SK-N-SH (cell line): ENCODE measurements at regions not wholly inside any gene's neighbourhood (a gene's known extent, or its start where the extent isn't known, plus 50 kb on each side); places are given as distances from the start of the nearest gene placed in this dataset.
"Not testable (repeated sequence)": the region's sequence is repeated elsewhere in the genome, so short reads cannot be mapped to it uniquely, and the experiment has no call there.

Source experiments
- CTCF ChIA-PET: fragments of 300-600, 350-600 bp; formaldehyde crosslinking; extraction: SDS; loops from one replicate; lab custom pipeline; 2021; lab: Yijun Ruan, JAX
- POLR2A ChIA-PET: fragments of 350-600 bp; sonication (Branson Sonifier 250); formaldehyde crosslinking; extraction: SDS; loops from one replicate; lab custom pipeline; 2020; ENCODE audit warnings: antibody characterized with exemption, inconsistent platforms; lab: Yijun Ruan, JAX
- DNase-seq: peaks from one replicate; pipeline ENCODE4 v3.0.0; 2012
- H2AFZ ChIP-seq: fragments of 200-600 bp; sonication (generic); 2 replicates; pipeline ENCODE4 v1.8.1; 2016; ENCODE audit warnings: antibody characterized with exemption, mild to moderate bottlenecking, low read depth
- H3F3A ChIP-seq: fragments of 200-600 bp; sonication (generic); replicated peaks from 2 replicates; pipeline ENCODE3; 2016; ENCODE audit warnings: antibody characterized with exemption, mild to moderate bottlenecking; ENCODE audit not compliant: insufficient read depth
- H3K27ac ChIP-seq, 2 experiments: fragments of 200-500 bp in 1 of 2; fragments of 200-600 bp in 1 of 2; sonication (Bioruptor generic) in 1 of 2; sonication (generic), shearing (Covaris generic) in 1 of 2; 2 replicates each; pipeline versions ENCODE4 v1.5.1 to v1.6.1; 2014 to 2016; ENCODE audit warnings: low read depth in 2 of 2, inconsistent platforms in 1 of 2, low read length in 1 of 2, mild to moderate bottlenecking in 1 of 2, mixed read lengths in 1 of 2
- H3K27me3 ChIP-seq: fragments of 200-600 bp; sonication (generic), shearing (Covaris generic); 2 replicates; pipeline ENCODE4 v1.6.1; 2016; ENCODE audit warnings: mixed run types; ENCODE audit not compliant: insufficient read depth
- H3K36me3 ChIP-seq, 2 experiments: fragments of 200-500 bp in 1 of 2; fragments of 200-600 bp in 1 of 2; sonication (Bioruptor generic) in 1 of 2; sonication (generic) in 1 of 2; replicated peaks in 1 of 2; 2 replicates each; pipeline versions ENCODE3 to v1.5.1; 2014 to 2016; ENCODE audit warnings: low read length in 1 of 2, mild to moderate bottlenecking in 1 of 2; ENCODE audit not compliant: insufficient read depth in 2 of 2, control insufficient read depth in 1 of 2
- H3K4me1 ChIP-seq, 2 experiments: fragments of 200-500 bp in 1 of 2; fragments of 200-600 bp in 1 of 2; sonication (Bioruptor generic) in 1 of 2; sonication (generic), shearing (Covaris generic) in 1 of 2; 2 replicates each; pipeline versions ENCODE4 v1.5.1 to v1.6.1; 2014 to 2016; ENCODE audit warnings: low read depth in 1 of 2, low read length in 1 of 2, mixed run types in 1 of 2; ENCODE audit not compliant: insufficient read depth in 2 of 2, control insufficient read depth in 1 of 2
- H3K4me2 ChIP-seq: fragments of 200-600 bp; sonication (generic), shearing (Covaris generic); 2 replicates; pipeline ENCODE4 v1.6.1; 2017; ENCODE audit warnings: mixed run types
- H3K4me3 ChIP-seq, 2 experiments: fragments of 200-500 bp in 1 of 2; fragments of 200-600 bp in 1 of 2; sonication (Bioruptor generic) in 1 of 2; sonication (generic), shearing (Covaris generic) in 1 of 2; 2 replicates each; pipeline versions ENCODE4 v1.5.1 to v1.8.1; 2014 to 2016; ENCODE audit warnings: low read depth in 2 of 2, inconsistent platforms in 1 of 2, low read length in 1 of 2, mild to moderate bottlenecking in 1 of 2, mixed read lengths in 1 of 2, moderate library complexity in 1 of 2
- H3K79me2 ChIP-seq: fragments of 200-600 bp; sonication (generic); 2 replicates; pipeline ENCODE4 v1.8.1; 2017; ENCODE audit warnings: mild to moderate bottlenecking; ENCODE audit not compliant: insufficient read depth
- H3K9ac ChIP-seq: fragments of 200-600 bp; sonication (generic); 2 replicates; pipeline ENCODE4 v1.6.1; 2017; ENCODE audit warnings: mixed run types
- H3K9me2 ChIP-seq: fragments of 200-600 bp; sonication (generic); 2 replicates; pipeline ENCODE4 v1.6.1; 2017; ENCODE audit warnings: mixed run types
- H3K9me3 ChIP-seq: fragments of 200-600 bp; sonication (generic); 2 replicates; pipeline ENCODE4 v1.6.1; 2017; ENCODE audit warnings: mixed run types, mild to moderate bottlenecking, moderate library complexity
- H4K20me1 ChIP-seq: fragments of 200-600 bp; sonication (generic); 2 replicates; pipeline ENCODE4 v1.6.1; 2017; ENCODE audit warnings: mild to moderate bottlenecking, mixed run types; ENCODE audit not compliant: insufficient read depth
- EP300 ChIP-seq, 2 experiments: IDR thresholded peaks; 2 replicates each; pipeline versions ENCODE4 v1.4.0 to v1.6.1; 2012; ENCODE audit warnings: borderline replicate concordance in 1 of 2, low read depth in 1 of 2, low read length in 1 of 2
- EZH2phosphoT487 ChIP-seq: fragments of 200-600 bp; sonication (generic); IDR thresholded peaks from 2 replicates; pipeline ENCODE4 v1.6.1; 2017; ENCODE audit warnings: low read depth, mixed run types, mild to moderate bottlenecking, antibody characterized with exemption, moderate library complexity, borderline replicate concordance
- FOXJ3 ChIP-seq: sonication (generic); formaldehyde crosslinking; IDR thresholded peaks from 2 replicates; pipeline ENCODE4 v1.5.1; 2020; ENCODE audit warnings: mild to moderate bottlenecking, missing genetic modification reagents
- GABPA ChIP-seq: IDR thresholded peaks from 2 replicates; pipeline ENCODE4 v1.4.0; 2012; ENCODE audit warnings: low read depth, mild to moderate bottlenecking
- NRF1 ChIP-seq: IDR thresholded peaks from 2 replicates; pipeline ENCODE4 v1.6.1; 2012; ENCODE audit warnings: low read depth, mild to moderate bottlenecking, low read length
- POLR2AphosphoS5 ChIP-seq: IDR thresholded peaks from 2 replicates; pipeline ENCODE4 v1.6.1; 2012; ENCODE audit warnings: low read depth, low read length
- RAD21 ChIP-seq: IDR thresholded peaks from 2 replicates; pipeline ENCODE4 v1.6.1; 2012; ENCODE audit warnings: mild to moderate bottlenecking, low read length
- RCOR1 ChIP-seq: fragments of 150-350 bp; IDR thresholded peaks from 2 replicates; pipeline ENCODE4 v1.6.1; 2017; ENCODE audit warnings: antibody characterized with exemption, low read length
- ZBTB33 ChIP-seq: IDR thresholded peaks from 2 replicates; pipeline ENCODE4 v1.4.0; 2012; ENCODE audit warnings: low read depth, borderline replicate concordance
- WGBS: methylation state at CpG from one replicate; pipeline ENCODE4 v1.1.6; 2017; ENCODE audit warnings: low lambda C conversion rate; 5-methylcytosine and 5-hydroxymethylcytosine counted together

- H3F3A ChIP-seq: no peaks in the 10 kb centered on the region
- no peaks in the 10 kb centered on the region for H3K9me3 ChIP-seq
- POLR2A ChIA-PET: no interaction called here
- H3K27ac ChIP-seq: no peak overlapping the region
- H3K4me3 ChIP-seq: no peak overlapping the region
- TF ChIP-seq RAD21 (no peak), NRF1 (no peak), FOXJ3 (CRISPR knock-in tag) (no peak), EP300 (IDR thresholded peaks at IDR 0.05; ENCODE audit: borderline replicate concordance in 1 of 2, low read depth in 1 of 2, low read length in 1 of 2) (no peak), POLR2AphosphoS5 (no peak)
- no peaks in the 10 kb centered on the region for H4K20me1 ChIP-seq
- H2AFZ ChIP-seq: no peak overlapping the region
- H3K4me2 ChIP-seq: no peak overlapping the region
- CTCF ChIA-PET: no interaction called here
- no peaks in the 10 kb centered on the region for H3K9me2 ChIP-seq
- DNase-seq: no peak
- no peaks in the 10 kb centered on the region for H3K36me3 ChIP-seq
- H3K9ac ChIP-seq: no peak overlapping the region
- WGBS: 34% methylated on average over 8 of the region's 8 CpGs
- no peaks in the 10 kb centered on the region for H3K79me2 ChIP-seq
- no peaks in the 10 kb centered on the region; the same call in 1 of the 2 replicates for H3K27me3 ChIP-seq
- H3K4me1 ChIP-seq: no peaks in the 10 kb centered on the region
These were observed 161.1 kb downstream of the OR4M2 start for GRCh38 chr15:22241451-22241850.

GRCh38 chr15:22242311-22242710 lies 162.0 kb downstream of the OR4M2 start:
- H3K27ac ChIP-seq, H3K9me2 ChIP-seq, H3K9me3 ChIP-seq, H2AFZ ChIP-seq, CTCF ChIA-PET, H3K4me1 ChIP-seq, H3K4me2 ChIP-seq, DNase-seq, H3K79me2 ChIP-seq, POLR2A ChIA-PET, H3K36me3 ChIP-seq, H3K9ac ChIP-seq, H4K20me1 ChIP-seq, H3K27me3 ChIP-seq, H3F3A ChIP-seq, H3K4me3 ChIP-seq: not testable (repeated sequence)
- WGBS: 27% methylated on average over 9 of the region's 9 CpGs

GRCh38 chr15:22243440-22244130 lies 163.3 kb downstream of the OR4M2 start:
- no peak for DNase-seq
- Histone ChIP-seq H3K27ac (no peak overlapping the region), H2AFZ (no peak overlapping the region), H3K9me3 (no peaks in the 10 kb centered on the region), H4K20me1 (no peaks in the 10 kb centered on the region), H3K4me3 (no peak overlapping the region), H3K27me3 (no peaks in the 10 kb centered on the region; the same call in 1 of the 2 replicates), H3F3A (no peaks in the 10 kb centered on the region), H3K36me3 (no peaks in the 10 kb centered on the region), H3K4me1 (no peaks in the 10 kb centered on the region), H3K9me2 (no peaks in the 10 kb centered on the region), H3K4me2 (no peak overlapping the region), H3K79me2 (no peaks in the 10 kb centered on the region), H3K9ac (no peak overlapping the region)
- WGBS: 23% methylated on average over 8 of the region's 8 CpGs
- POLR2A ChIA-PET: no interaction called here
- CTCF ChIA-PET: no interaction called here
- TF ChIP-seq GABPA (no peak), ZBTB33 (no peak), EP300 (IDR thresholded peaks at IDR 0.05; ENCODE audit: borderline replicate concordance in 1 of 2, low read depth in 1 of 2, low read length in 1 of 2) (no peak), EZH2phosphoT487 (no peak), RCOR1 (no peak), POLR2AphosphoS5 (no peak)

- 56% methylated on average over 7 of the region's 7 CpGs for WGBS
- POLR2A ChIA-PET: not testable (repeated sequence)
These were observed 169.2 kb downstream of the OR4M2 start for GRCh38 chr15:22249511-22249910.

More at GRCh38 chr15:22249511-22249910, 169.2 kb downstream of the OR4M2 start:
- H2AFZ ChIP-seq, H3K9me3 ChIP-seq, H3K79me2 ChIP-seq, H3K4me2 ChIP-seq, H3K4me1 ChIP-seq, H3K9me2 ChIP-seq, H3K27ac ChIP-seq, H4K20me1 ChIP-seq, H3K9ac ChIP-seq, CTCF ChIA-PET, H3K36me3 ChIP-seq, H3F3A ChIP-seq, DNase-seq, H3K27me3 ChIP-seq, H3K4me3 ChIP-seq: not testable (repeated sequence)
